ENCODE measurements at regions not wholly inside any gene's neighbourhood (a gene's known extent, or its start where the extent isn't known, plus 50 kb on each side); places are given as distances from the start of the nearest gene placed in this dataset.

GRCh38 chr10:10911035-10911434 lies 106.6 kb upstream of the CELF2 start:
- TF ChIP-seq HDAC2 (IDR thresholded peaks at IDR 0.05) (no peak), TP53 (CRISPR knock-in tag; IDR thresholded peaks at IDR 0.05) (no peak), SMC3 (IDR thresholded peaks at IDR 0.05) (no peak), NFE2L2 (conservative IDR thresholded peaks at IDR 0.05; ENCODE audit: low read length) (no peak), ZC3H11A (IDR thresholded peaks at IDR 0.05) (no peak), RFX5 (IDR thresholded peaks at IDR 0.05) (no peak), POLR2A (IDR thresholded peaks at IDR 0.05; ENCODE audit: low read length) (no peak), NPAS2 (CRISPR knock-in tag; IDR thresholded peaks at IDR 0.05; ENCODE audit: borderline replicate concordance) (no peak), CHD4 (IDR thresholded peaks at IDR 0.05; ENCODE audit: borderline replicate concordance) (no peak), MAZ (IDR thresholded peaks at IDR 0.05; ENCODE audit: borderline replicate concordance, low read depth, low read length) (no peak), RNF2 (IDR thresholded peaks at IDR 0.05; ENCODE audit: borderline replicate concordance, low read depth) (no peak)
- ChIA-PET POLR2A (no interaction called here), CTCF (no interaction called here)
- FAIRE-seq (no peak), DNase-seq (ENCODE audit: low read depth in 1 of 2, low spot score in 1 of 2) (no peak), ATAC-seq (no peak)
- H3K4me3 ChIP-seq, result no peak overlapping the region
- 49% methylated on average over 5 of the region's 5 CpGs for WGBS (ENCODE audit: missing lambda C conversion rate)
- H3K27ac ChIP-seq, result no peak overlapping the region
- no peak overlapping the region for H3K4me2 ChIP-seq
- H3K4me1 ChIP-seq, result no peaks in the 10 kb centered on the region
- no peaks in the 10 kb centered on the region for H3K9me3 ChIP-seq

GRCh38 chr10:10911471-10911921 lies 106.2 kb upstream of the CELF2 start:
- POLR2A ChIA-PET, result no interaction called here
- Histone ChIP-seq H3K4me2 (no peak overlapping the region), H3K4me3 (no peak overlapping the region), H3K9me3 (no peaks in the 10 kb centered on the region), H3K27ac (no peak overlapping the region), H3K4me1 (no peaks in the 10 kb centered on the region)
- WGBS (ENCODE audit: missing lambda C conversion rate), result 42% methylated on average over 15 of the region's 17 CpGs
- no peak for DNase-seq (ENCODE audit: low read depth in 1 of 2, low spot score in 1 of 2)
- TF ChIP-seq POLR2AphosphoS2 (conservative IDR thresholded peaks at IDR 0.05; ENCODE audit: low read length), result no peak
- TF ChIP-seq RNF2 (IDR thresholded peaks at IDR 0.05; ENCODE audit: borderline replicate concordance, low read depth), result no peak
- TF ChIP-seq TP53 (CRISPR knock-in tag; IDR thresholded peaks at IDR 0.05), result no peak
- no peak for TF ChIP-seq HES2 (IDR thresholded peaks at IDR 0.05)
- no peak for TF ChIP-seq JUNB (IDR thresholded peaks at IDR 0.05)
- TF ChIP-seq CEBPB (IDR thresholded peaks at IDR 0.05), result no peak
- no peak for TF ChIP-seq RCOR1 (IDR thresholded peaks at IDR 0.05; ENCODE audit: low read depth, low read length)
- no peak for TF ChIP-seq SREBF2 (IDR thresholded peaks at IDR 0.05)
- TF ChIP-seq PBX3 (IDR thresholded peaks at IDR 0.05), result no peak
- TF ChIP-seq BCL3 (IDR thresholded peaks at IDR 0.05), result no peak
- TF ChIP-seq BHLHE40 (IDR thresholded peaks at IDR 0.05; ENCODE audit: low read depth, low read length), result no peak
- no peak for TF ChIP-seq HOXB13 (CRISPR knock-in tag; IDR thresholded peaks at IDR 0.05; ENCODE audit: low read depth)
- no peak for TF ChIP-seq HDAC2 (IDR thresholded peaks at IDR 0.05)
- no peak for ATAC-seq
- no peak for FAIRE-seq
- CTCF ChIA-PET, result no interaction called here

GRCh38 chr10:10914144-10914543 lies 103.5 kb upstream of the CELF2 start:
- TF ChIP-seq CEBPB (IDR thresholded peaks at IDR 0.05) (no peak), NPAS2 (CRISPR knock-in tag; IDR thresholded peaks at IDR 0.05; ENCODE audit: borderline replicate concordance) (no peak), CHD4 (IDR thresholded peaks at IDR 0.05; ENCODE audit: borderline replicate concordance) (no peak), RAD21 (conservative IDR thresholded peaks at IDR 0.05 in 1 of 2, IDR thresholded peaks at IDR 0.05 in 1 of 2) (no peak), BCL3 (IDR thresholded peaks at IDR 0.05) (no peak), FOXS1 (CRISPR knock-in tag; IDR thresholded peaks at IDR 0.05) (no peak), RFX5 (IDR thresholded peaks at IDR 0.05) (no peak), PHF8 (IDR thresholded peaks at IDR 0.05; ENCODE audit: borderline replicate concordance, low read depth) (no peak), EHF (CRISPR knock-in tag; IDR thresholded peaks at IDR 0.05) (no peak), TFCP2L1 (CRISPR knock-in tag; IDR thresholded peaks at IDR 0.05) (no peak), ESRRA (IDR thresholded peaks at IDR 0.05; ENCODE audit: borderline replicate concordance, low read length) (no peak)
- H3K4me1 ChIP-seq, result no peaks in the 10 kb centered on the region
- 43% methylated on average over 4 of the region's 4 CpGs for WGBS (ENCODE audit: missing lambda C conversion rate)
- DNase-seq (ENCODE audit: low read depth in 1 of 2, low spot score in 1 of 2) (no peak), ATAC-seq (no peak), FAIRE-seq (no peak)
- H3K27ac ChIP-seq, result no peak overlapping the region
- POLR2A ChIA-PET, result no interaction called here
- no peak overlapping the region for H3K4me2 ChIP-seq
- H3K4me3 ChIP-seq, result no peak overlapping the region
- CTCF ChIA-PET, result no interaction called here
- H3K9me3 ChIP-seq, result no peaks in the 10 kb centered on the region
